Fibroblast of lung (primary cell): ENCODE measurements at regions not wholly inside any gene's neighbourhood (a gene's known extent, or its start where the extent isn't known, plus 50 kb on each side); places are given as distances from the start of the nearest gene placed in this dataset.
A peak's percentile ranks its signal among the peaks of the same experiment; 100 is the strongest.

Experiments used
- DNase-seq, 2 donors: peaks; one replicate each; pipeline versions ENCODE4 v3.0.0 to v3.0.0-alpha.2; 2010; ENCODE audit warnings: low read depth in 2 of 2
- H2AFZ ChIP-seq: 2 replicates; pipeline ENCODE4 v1.5.1; 2012; ENCODE audit warnings: low read length, control low read depth, inconsistent platforms
- H3K27ac ChIP-seq: 2 replicates; pipeline ENCODE4 v1.5.1; 2011; ENCODE audit warnings: low read length, control low read depth; ENCODE audit not compliant: insufficient read depth
- H3K27me3 ChIP-seq: 2 replicates; pipeline ENCODE4 v1.5.1; 2011; ENCODE audit warnings: mild to moderate bottlenecking, low read length; ENCODE audit not compliant: control insufficient read depth, insufficient read depth
- H3K36me3 ChIP-seq: 2 replicates; pipeline ENCODE4 v1.5.1; 2011; ENCODE audit warnings: low read length; ENCODE audit not compliant: control insufficient read depth, insufficient read depth
- H3K4me1 ChIP-seq: 2 replicates; pipeline ENCODE4 v1.5.1; 2011; ENCODE audit warnings: low read length; ENCODE audit not compliant: control insufficient read depth, insufficient read depth; ENCODE audit errors: extremely low read depth
- H3K4me2 ChIP-seq: 2 replicates; pipeline ENCODE4 v1.5.1; 2011; ENCODE audit warnings: low read length, control low read depth; ENCODE audit not compliant: insufficient read depth; ENCODE audit errors: extremely low read depth
- H3K4me3 ChIP-seq, 4 experiments: fragments of 200-600 bp in 1 of 4; sonication (generic) in 1 of 4; replicated peaks in 1 of 4; 2 replicates each; pipeline ENCODE4 v1.5.1; 2011 to 2016; ENCODE audit warnings: low read length in 4 of 4, low read depth in 3 of 4, mild to moderate bottlenecking in 3 of 4, control low read depth in 2 of 4, inconsistent platforms in 1 of 4, mixed read lengths in 1 of 4; ENCODE audit not compliant: insufficient read depth in 1 of 4; ENCODE audit errors: control extremely low read depth in 1 of 4
- H3K79me2 ChIP-seq: 2 replicates; pipeline ENCODE4 v1.5.1; 2012; ENCODE audit warnings: mild to moderate bottlenecking, low read length, inconsistent platforms; ENCODE audit not compliant: control insufficient read depth, insufficient read depth
- H3K9ac ChIP-seq: 2 replicates; pipeline ENCODE4 v1.5.1; 2011; ENCODE audit warnings: mild to moderate bottlenecking, low read length, control low read depth; ENCODE audit not compliant: insufficient read depth
- H3K9me3 ChIP-seq: 2 replicates; pipeline ENCODE4 v1.5.1; 2012; ENCODE audit warnings: low read depth, low read length; ENCODE audit not compliant: control insufficient read depth, insufficient read depth
- H4K20me1 ChIP-seq: 2 replicates; pipeline ENCODE4 v1.5.1; 2011; ENCODE audit warnings: low read length; ENCODE audit not compliant: control insufficient read depth, insufficient read depth; ENCODE audit errors: extremely low read depth
- EZH2 ChIP-seq: IDR thresholded peaks from 2 replicates; pipeline ENCODE4 v1.5.1; 2012; ENCODE audit warnings: low read length, control low read depth, mild to moderate bottlenecking; ENCODE audit errors: missing control alignments
- TF ChIP-seq, protein P1 (sequence below), 2 donors: IDR thresholded peaks in 1 of 2; conservative IDR thresholded peaks in 1 of 2; 1 replicate in 1 of 2; 2 replicates in 1 of 2; pipeline ENCODE4 v1.5.1; 2011 to 2012; ENCODE audit warnings: low read length in 2 of 2, control low read depth in 1 of 2, inconsistent platforms in 1 of 2, low read depth in 1 of 2, mild to moderate bottlenecking in 1 of 2

- DNase-seq, result peak in 1 of 2 donors; percentile 4
- Histone ChIP-seq H2AFZ (no peak overlapping the region), H4K20me1 (no peaks in the 10 kb centered on the region), H3K27me3 (no peaks in the 10 kb centered on the region), H3K27ac (no peak overlapping the region), H3K36me3 (no peaks in the 10 kb centered on the region), H3K9me3 (no peaks in the 10 kb centered on the region), H3K9ac (no peak overlapping the region), H3K79me2 (no peaks in the 10 kb centered on the region), H3K4me3 (no peak overlapping the region), H3K4me1 (no peaks in the 10 kb centered on the region), H3K4me2 (no peak overlapping the region)
- TF ChIP-seq EZH2, result no peak
- TF ChIP-seq, protein P1, sequence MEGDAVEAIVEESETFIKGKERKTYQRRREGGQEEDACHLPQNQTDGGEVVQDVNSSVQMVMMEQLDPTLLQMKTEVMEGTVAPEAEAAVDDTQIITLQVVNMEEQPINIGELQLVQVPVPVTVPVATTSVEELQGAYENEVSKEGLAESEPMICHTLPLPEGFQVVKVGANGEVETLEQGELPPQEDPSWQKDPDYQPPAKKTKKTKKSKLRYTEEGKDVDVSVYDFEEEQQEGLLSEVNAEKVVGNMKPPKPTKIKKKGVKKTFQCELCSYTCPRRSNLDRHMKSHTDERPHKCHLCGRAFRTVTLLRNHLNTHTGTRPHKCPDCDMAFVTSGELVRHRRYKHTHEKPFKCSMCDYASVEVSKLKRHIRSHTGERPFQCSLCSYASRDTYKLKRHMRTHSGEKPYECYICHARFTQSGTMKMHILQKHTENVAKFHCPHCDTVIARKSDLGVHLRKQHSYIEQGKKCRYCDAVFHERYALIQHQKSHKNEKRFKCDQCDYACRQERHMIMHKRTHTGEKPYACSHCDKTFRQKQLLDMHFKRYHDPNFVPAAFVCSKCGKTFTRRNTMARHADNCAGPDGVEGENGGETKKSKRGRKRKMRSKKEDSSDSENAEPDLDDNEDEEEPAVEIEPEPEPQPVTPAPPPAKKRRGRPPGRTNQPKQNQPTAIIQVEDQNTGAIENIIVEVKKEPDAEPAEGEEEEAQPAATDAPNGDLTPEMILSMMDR (conservative IDR thresholded peaks at IDR 0.05 in 1 of 2, IDR thresholded peaks at IDR 0.05 in 1 of 2; ENCODE audit: low read depth in 1 of 2, low read length in 2 of 2), result no peak
Measured at GRCh38 chr21:26758083-26758880, 86.9 kb downstream of the ADAMTS1 start.

DNA sequence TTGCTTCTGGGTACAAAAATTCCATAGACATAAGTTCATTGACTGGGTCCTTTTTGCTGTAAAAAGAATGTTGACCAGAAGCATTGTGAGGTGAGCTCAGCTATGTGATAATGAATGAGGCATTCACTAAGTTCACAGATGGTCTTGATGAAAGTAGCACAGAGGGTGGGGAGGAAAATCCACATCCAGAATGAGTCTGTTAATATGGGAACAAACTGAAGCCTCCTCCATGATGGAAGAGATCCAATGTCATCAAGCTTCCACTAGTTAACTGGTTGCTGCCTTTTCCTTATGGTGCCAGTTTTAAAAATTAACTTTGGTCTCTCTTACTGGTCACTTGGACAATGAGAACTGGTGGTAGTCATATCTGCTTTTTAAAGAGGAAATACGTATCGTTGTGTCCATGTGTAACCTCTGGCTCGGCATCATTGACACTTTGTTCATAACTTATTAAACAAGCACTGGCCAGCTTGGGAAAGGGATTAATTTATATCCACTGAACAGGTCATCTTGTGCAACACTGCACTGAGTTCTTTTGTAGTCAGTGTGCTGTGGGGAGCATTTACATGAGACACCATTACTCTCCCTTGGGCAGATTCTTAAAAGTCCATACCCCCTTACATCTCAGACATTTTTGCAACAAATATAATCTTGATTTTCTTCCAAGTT lies 88.6 kb downstream of the ADAMTS1 start:
- peak in 1 of 2 donors; percentile 81 for DNase-seq
- H3K4me3 ChIP-seq, result no peak overlapping the region
- no peak overlapping the region for H3K4me2 ChIP-seq
- H3K27me3 ChIP-seq, result no peaks in the 10 kb centered on the region
- no peak overlapping the region for H3K9ac ChIP-seq
- no peaks in the 10 kb centered on the region for H3K79me2 ChIP-seq
- no peak overlapping the region for H3K27ac ChIP-seq
- no peaks in the 10 kb centered on the region for H3K4me1 ChIP-seq
- TF ChIP-seq, protein P1 (conservative IDR thresholded peaks at IDR 0.05 in 1 of 2, IDR thresholded peaks at IDR 0.05 in 1 of 2; ENCODE audit: low read depth in 1 of 2, low read length in 2 of 2), result no peak
- TF ChIP-seq EZH2, result no peak
- H4K20me1 ChIP-seq, result no peaks in the 10 kb centered on the region
- no peaks in the 10 kb centered on the region for H3K36me3 ChIP-seq
- H2AFZ ChIP-seq, result no peak overlapping the region
- H3K9me3 ChIP-seq, result no peaks in the 10 kb centered on the region

DNA sequence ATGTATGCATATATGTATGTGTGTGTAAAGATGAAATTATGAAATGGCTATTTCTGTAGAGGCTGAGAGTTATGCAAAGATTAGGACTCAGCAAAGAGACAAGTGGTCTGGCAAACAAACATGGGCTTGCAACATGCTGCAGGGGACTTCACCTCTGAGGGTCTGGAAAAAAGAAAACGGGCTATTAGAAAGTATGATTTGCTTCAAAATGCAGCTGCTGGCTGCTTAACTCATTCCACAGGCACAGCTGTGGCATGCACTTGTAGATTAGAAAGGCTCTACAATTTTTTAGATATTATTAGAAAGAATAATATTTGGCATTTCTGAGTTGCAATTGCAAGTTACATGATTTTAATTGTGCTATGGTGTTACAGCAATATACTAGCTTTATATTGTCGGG lies 90.4 kb downstream of the ADAMTS1 start:
- Histone ChIP-seq H3K9ac (no peak overlapping the region), H3K4me3 (no peak overlapping the region), H3K4me2 (no peak overlapping the region), H3K79me2 (no peaks in the 10 kb centered on the region), H3K27me3 (no peaks in the 10 kb centered on the region), H3K9me3 (no peaks in the 10 kb centered on the region), H3K36me3 (no peaks in the 10 kb centered on the region), H3K4me1 (no peaks in the 10 kb centered on the region), H3K27ac (no peak overlapping the region), H4K20me1 (no peaks in the 10 kb centered on the region), H2AFZ (no peak overlapping the region)
- no peak for DNase-seq
- TF ChIP-seq, protein P1 (conservative IDR thresholded peaks at IDR 0.05 in 1 of 2, IDR thresholded peaks at IDR 0.05 in 1 of 2; ENCODE audit: low read depth in 1 of 2, low read length in 2 of 2), result no peak
- TF ChIP-seq EZH2, result no peak
